HG03064 (cell line): ENCODE measurements at regions not wholly inside any gene's neighbourhood (a gene's known extent, or its start where the extent isn't known, plus 50 kb on each side); places are given as distances from the start of the nearest gene placed in this dataset.

Source experiments
- ATAC-seq: cut with Tn5 transposase; IDR thresholded peaks from one replicate; pipeline ENCODE4 v1.9.1; 2021; ENCODE audit warnings: low read depth; ENCODE audit not compliant: unreplicated experiment

DNA sequence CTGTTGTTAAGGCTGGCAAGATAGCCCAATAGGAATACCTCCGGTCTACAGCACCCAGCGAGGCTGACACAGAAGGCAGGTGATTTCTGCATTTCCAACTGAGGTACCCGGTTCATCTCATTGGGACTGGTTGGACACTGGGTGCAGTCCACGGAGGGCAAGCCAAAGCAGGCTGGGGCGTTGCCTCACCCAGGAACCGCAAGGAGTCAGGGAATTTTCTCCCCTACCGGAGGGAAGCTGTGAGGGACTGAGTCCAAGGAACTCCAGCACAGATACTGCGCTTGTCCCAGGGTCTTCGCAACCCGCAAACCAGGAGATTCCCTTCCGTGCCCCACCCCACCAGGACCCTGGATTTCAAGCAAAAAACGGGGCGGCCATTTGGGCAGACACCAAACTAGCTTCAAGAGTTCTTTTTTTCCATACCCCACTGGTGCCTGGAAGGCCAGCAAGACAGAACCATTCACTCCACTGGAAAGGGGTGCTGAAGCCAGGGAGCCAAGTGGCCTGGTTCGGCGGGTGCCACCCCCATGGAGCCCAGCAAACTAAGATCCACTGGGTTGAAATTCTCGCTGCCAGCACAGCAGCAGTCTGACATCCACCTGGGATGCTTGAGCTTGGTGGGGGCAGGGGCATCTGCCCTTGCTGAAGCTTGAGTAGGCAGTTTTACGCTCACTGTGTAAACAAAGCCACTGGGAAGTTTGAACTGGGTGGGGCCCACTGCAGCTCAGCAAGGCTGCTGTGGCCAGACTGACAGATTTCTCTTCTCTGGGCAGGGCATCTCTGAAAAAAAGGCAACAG lies 647.2 kb downstream of the BNC2 start:
- ATAC-seq: no peak

- ATAC-seq: no peak
Measured at GRCh38 chr9:16230731-16231130, 639.7 kb downstream of the BNC2 start.

- no peak for ATAC-seq
Measured at GRCh38 chr9:16236311-16236710, 634.2 kb downstream of the BNC2 start.

GRCh38 chr9:16236882-16237281 lies 633.6 kb downstream of the BNC2 start:
- ATAC-seq: no peak

DNA sequence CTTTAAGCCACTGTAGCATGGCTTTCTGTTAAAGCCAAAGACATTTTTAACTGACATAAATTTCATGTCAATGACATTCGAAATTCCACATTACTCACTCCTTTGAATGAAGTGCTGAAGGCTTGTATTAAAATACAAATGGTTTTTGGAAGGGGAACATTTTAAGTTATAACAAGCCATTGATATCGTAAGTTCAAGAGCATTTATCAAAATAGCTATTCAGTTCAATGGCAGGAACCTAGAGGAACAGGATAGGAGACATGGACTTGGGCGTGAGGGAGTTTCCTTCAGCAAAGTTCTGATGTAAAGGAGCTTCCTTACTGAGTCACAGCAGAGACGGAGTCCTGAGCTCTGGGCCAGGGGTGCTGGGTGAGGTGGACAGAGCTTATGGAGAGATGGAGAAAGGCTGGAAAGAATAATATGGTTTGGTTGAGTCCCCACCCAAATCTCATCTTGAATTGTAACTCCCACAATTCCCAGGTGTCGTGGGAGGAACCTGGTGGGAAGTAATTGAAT lies 631.8 kb downstream of the BNC2 start:
- ATAC-seq: no peak

GRCh38 chr9:16241231-16241630 lies 629.2 kb downstream of the BNC2 start:
- no peak for ATAC-seq

DNA sequence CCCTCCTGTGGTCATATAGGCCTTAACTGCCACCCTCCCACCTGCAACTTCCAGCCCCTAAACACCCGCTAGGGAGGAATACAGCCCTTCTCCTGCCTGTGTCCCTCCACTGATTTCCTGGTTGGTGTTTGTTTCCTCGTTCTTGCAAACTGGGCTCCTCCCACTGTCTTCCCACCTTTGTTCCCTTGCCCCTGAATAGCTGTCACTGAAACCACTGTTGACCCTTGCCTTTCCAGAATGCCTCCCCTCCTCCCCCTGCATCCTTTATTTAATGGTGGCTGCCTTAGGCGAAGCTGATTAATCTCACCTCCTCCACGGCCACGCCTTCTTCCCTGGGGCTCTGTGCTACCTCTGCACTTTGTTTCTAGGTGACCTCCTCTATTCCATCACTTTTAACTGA lies 626.7 kb downstream of the BNC2 start:
- no peak for ATAC-seq

DNA sequence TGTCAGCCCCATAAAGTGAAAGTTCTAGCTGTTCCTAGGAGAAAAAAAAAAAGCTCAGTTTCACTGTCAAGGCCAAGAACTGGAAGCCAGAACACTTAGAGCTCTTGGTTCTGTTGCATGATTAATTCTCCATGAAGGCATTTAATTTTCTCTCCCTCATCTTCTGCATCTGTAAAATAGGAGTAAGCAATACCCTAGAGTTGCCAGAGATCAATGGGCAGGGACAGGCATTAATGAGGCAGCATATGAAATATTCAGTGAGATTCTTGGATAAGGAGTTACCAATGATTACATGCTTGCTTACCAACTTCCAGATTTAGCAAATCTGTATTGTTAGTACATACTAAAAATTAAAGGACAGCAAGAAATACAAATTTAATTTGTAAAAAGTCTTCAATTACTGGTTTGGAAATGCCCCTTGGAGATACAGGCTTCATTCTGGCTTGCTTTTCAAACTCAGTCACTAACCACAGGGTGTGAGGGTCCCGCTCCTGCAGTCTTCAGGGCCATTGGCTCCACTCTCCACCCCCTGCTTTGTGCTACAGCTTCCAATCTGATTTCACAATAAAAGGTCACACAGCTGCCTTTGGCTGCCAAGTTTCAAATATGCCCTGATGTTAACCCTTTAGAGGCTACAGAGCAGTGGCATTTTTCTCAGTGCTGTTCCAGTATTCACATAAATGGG lies 624.6 kb downstream of the BNC2 start:
- no peak for ATAC-seq

- ATAC-seq: no peak
Measured at GRCh38 chr9:16246785-16247184, 623.7 kb downstream of the BNC2 start.

DNA sequence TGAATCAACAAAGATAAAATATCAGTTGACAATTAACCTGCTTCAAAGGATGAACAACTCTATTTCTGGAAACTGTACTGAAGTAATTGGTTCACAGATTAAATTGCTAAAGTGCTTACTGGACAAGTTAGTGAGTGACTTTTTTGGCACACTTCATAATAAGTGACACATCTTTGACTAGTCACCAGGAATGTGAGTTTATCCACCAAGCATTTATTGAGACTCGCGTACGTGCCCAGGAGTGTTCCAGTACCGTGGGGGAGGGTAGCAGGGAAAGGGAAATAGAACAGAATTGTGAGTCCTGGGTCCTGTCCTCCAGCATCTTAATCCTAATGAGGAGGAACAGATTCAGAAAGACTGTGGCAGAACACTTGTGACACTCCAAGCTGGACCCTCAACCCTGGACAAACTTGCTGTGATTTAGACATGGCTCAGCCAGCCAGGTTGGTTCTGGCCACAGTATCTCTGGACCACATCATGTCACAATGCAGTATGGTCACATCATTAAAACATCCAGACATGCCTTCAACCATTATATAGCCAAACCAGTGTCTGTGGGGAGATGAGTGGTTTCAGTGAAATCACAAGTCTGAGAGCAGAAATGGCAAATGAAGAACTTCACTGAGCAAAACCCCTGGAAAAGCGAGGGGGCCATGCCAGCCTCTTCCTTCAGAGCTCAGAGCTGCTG lies 623.1 kb downstream of the BNC2 start:
- ATAC-seq: no peak

GRCh38 chr9:16248822-16249221 lies 621.6 kb downstream of the BNC2 start:
- no peak for ATAC-seq

DNA sequence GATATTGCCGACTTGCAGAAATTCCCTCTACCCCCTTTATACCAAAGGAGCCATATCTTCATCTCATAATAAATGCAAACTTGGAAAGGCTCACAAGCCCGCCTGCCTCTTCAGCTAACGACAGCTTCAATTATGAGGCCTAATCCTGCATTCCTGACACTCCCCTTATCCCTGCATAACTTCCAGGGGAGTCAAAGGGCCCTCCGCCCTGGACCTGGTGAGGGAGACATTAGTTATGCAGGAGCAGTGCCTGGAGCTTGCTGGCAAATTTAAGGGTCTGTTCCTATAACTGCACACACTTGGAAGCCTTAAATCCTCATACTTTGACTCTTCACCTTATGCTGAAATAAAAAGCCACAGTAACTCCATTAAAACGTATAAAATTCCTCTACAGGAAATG lies 617.9 kb downstream of the BNC2 start:
- no peak for ATAC-seq

DNA sequence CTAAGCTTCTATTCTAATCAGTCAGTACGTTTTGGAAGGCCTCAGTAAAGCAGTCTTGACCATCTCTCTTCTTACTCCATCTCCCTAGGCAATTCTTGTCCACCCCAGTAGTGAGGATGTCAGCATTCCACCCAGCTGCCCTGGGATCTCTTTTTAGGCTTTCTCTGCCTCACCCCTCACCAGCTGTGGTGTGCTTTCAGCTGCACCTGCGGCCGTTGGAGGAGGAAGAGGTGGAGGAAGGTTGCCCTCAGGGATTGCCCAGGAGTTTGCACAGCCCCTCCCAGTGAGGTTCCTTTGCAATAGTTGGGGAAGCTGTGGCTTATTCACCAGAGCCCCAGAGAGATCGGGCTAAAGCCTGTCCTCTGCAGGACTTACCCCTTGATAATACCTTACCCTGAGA lies 615.8 kb downstream of the BNC2 start:
- ATAC-seq: no peak

- ATAC-seq: no peak
Measured at GRCh38 chr9:16255217-16255616, 615.3 kb downstream of the BNC2 start.

DNA sequence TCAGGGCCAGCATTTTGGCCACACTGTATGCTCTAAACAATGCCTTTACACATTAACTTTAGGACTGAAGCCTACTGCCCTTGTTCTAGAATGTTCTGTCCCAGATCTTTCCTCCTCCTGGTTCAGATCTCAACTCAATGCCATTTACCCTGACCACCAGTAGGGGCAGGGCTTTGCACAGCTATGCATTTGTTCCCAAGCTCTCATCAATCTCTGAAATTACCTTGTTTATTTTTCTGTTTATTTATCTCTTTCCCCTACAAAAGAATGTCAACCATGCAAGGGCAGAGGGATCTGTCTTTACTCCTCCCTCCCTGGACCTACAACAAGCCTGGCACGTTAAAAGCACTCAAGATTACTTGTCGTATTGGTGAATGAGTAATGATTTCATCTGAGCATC lies 612.9 kb downstream of the BNC2 start:
- no peak for ATAC-seq

DNA sequence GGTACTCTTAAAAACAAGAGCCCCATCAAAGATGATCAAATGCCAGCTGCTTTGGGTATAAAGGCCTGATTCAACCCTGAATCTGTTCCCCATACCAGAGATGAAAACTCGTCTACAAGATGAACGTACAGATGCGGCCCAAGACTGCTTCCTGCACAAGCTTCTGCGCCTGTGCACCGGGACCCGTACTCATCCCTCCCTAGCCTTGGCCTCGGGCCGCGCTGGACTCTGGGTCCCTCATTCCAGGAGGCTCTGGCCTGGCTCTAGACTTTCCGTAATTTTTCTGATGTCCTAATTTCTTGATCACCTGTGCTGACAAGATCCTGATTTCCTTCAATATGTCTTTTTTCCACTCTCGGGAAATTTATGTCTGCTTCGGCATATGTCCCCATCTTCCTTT lies 612.3 kb downstream of the BNC2 start:
- no peak for ATAC-seq

- ATAC-seq: no peak
Measured at GRCh38 chr9:16258708-16259107, 611.8 kb downstream of the BNC2 start.

GRCh38 chr9:16262477-16263261 lies 607.8 kb downstream of the BNC2 start:
- ATAC-seq: no peak

DNA sequence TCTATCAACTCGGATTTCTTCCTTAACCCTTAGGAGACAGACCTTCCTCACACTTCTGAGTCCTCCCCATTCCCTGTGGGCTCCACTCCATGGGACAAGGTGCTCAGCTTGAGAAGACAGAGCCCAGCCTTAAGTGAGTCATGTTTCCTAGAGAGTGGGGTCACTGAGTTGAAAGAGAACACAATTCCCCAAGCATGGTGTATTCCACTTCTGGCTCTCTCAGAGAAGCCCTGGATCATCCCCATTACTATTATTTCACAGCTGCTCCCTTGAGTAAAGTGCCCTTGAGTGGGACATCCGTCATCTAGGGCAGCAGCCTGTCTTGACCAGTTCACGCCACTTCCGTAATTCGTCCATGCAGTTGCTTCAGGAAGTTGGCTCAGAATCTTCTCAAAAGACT lies 604.8 kb downstream of the BNC2 start:
- no peak for ATAC-seq

DNA sequence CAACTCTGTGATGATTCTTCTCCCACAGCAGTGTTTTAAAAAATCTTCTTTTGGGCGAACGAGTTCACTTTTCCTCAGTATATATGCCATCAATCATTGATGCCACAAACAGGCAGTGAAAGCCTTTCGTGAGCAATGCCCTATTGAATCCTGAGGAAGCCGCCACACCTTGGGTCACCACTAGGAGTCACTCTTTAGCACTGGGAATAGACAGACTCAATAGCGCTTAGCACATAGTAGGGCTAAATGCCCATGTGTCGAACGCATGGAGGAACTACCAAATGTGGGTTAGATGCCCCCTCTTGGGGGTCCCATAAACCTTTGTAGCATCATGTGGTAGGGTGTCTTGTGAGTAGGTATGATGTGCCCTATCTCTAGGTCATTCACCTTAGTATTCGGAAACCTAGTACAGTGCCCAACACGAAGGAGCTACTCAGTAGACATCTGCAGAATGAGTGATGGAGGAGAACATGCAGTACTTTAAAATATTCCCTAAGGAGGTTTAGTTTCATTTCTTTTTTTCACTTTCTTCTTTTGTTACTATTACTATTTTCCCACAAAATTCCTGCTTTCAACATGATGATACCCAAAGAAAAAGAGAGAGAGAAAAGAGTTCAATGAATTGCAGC lies 603.7 kb downstream of the BNC2 start:
- ATAC-seq: no peak
